GM19043 (cell line): ENCODE measurements at regions not wholly inside any gene's neighbourhood (a gene's known extent, or its start where the extent isn't known, plus 50 kb on each side); places are given as distances from the start of the nearest gene placed in this dataset.

Experiments
- ATAC-seq: cut with Tn5 transposase; IDR thresholded peaks from one replicate; pipeline ENCODE4 v1.9.1; 2021; ENCODE audit warnings: low read depth; ENCODE audit not compliant: unreplicated experiment

GRCh38 chr14:83441801-83442200, 1908.1 kb upstream of the SEL1L start:
- no peak for ATAC-seq

- ATAC-seq, result no peak
These were observed 1921.9 kb upstream of the SEL1L start for GRCh38 chr14:83455561-83455960.

DNA sequence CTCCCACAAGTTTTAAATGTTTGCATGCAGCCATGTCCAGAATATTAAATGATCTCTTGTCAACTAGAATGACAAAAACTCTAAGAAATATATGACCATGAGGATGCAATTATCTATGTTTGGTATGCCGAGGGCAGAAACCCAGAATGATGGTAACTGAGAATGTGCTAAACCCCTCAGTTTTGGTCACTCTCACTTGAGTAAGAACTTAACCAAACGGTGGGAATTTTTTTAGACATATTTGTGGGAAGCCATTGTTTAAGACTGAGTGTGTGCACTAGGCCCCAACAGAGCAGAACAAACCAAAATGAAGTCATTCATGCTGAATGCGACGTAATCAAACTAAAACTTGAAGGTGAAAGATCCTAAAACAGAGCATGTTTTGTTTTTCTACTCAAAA, 1927.9 kb upstream of the SEL1L start:
- no peak for ATAC-seq

DNA sequence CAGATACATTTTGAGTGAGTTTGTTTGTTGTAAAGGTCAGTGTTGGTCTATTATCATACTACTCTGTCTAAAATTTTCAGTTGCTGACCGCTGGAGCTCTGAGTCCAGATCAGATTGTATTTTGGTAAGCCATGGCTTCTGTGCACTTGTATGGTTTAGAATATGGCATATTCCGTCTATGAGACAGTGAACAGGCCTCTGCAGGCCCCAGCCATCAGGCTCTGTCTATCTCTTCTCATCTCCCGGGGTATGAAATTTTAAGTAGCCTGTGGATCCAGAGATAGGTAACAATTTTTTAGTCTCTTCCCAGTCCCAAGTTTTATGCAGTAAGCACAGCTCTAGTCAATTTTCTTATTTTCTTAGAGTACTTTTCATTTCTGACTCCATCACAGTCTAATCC, 1929.1 kb upstream of the SEL1L start:
- no peak for ATAC-seq

DNA sequence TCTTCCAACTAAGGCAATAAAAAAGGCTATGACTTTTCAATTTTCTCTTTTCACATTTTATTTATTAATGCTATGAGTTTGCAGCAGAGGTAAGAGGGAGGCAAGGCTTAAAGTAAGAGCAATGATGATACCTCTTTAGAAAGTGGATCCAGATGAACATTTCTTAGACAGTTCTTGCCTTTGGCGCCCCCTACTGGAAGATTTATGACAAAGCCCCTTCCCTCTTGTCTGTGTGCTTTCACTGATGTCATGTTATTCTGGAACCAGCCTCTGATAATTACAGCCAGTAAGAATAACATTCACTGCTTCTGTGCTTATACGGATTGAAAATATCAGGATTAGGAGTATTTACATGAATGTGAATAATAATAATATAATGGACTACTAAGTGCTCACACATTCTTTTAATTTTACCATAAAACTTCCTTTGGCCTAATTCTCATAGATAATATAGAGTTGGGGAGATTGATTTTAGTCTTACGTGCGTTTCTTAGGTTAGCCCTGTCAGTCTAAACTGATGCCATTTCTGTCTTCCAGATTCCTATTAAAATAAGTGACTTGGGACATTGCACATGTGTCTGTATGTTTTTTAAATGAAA, 1929.9 kb upstream of the SEL1L start:
- no peak for ATAC-seq

DNA sequence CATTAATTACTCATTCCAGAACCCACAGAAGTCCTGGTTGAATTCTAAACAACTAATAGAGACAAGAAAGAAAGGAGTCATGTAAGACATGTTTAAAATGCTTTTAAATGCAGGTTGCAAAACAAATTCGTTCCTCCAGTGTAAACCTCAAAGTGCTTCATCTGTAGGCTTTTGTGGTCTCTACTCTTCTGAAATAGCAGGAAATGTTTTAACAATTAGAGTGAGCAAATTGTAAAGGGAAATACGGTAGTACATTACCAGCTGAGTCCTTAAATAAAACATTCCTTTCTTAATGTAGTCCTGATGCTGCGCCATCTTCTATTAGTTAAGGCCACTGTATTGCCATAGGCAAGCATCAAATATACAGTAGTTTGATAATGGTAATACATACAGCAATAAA, 1934.2 kb upstream of the SEL1L start:
- ATAC-seq, result no peak

GRCh38 chr14:83470466-83470865, 1936.8 kb upstream of the SEL1L start:
- no peak for ATAC-seq

- no peak for ATAC-seq
These were observed 1937.5 kb upstream of the SEL1L start for GRCh38 chr14:83470959-83471695.

- no peak for ATAC-seq
These were observed 1940.0 kb upstream of the SEL1L start for GRCh38 chr14:83473416-83474235.

DNA sequence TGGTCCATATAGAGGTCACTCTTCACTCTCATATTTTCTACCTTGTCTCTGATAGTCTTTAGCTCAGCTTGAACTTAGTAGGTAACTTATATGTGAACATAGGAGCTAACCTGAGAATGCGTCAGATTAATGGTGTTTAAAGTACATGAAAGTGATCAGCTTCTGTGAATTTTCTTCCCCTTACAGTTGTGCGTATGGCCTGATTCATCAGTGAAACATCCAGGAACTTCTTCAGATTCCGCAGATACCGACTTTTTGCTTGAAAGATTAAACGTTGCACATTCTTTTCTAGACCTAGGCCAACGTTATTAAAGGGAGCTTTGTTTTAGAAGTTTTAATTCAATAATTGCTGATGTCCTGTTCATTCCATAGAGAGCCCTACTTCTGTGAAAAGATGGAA, 1945.1 kb upstream of the SEL1L start:
- no peak for ATAC-seq

DNA sequence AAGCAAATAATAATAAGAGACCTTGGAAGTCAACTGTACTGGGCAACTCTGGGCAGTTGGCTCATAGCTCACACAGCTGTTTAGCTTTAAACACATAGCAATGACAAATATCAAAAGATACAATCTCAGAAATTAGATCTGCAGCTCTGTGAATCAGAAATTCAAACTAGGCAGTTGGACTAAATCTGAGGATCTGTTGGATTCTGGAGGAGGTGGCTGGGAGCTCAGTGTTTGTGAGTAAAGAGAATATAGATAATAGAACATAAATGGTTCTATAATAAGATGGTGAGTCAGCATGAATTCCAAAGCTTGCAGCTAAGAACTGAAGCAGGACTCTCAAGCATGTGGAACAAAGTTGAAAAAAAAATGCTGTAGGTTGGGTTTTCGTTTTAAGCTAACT, 1949.4 kb upstream of the SEL1L start:
- no peak for ATAC-seq

- no peak for ATAC-seq
These were observed 1951.9 kb upstream of the SEL1L start for GRCh38 chr14:83485591-83485990.

- no peak for ATAC-seq
These were observed 1957.4 kb upstream of the SEL1L start for GRCh38 chr14:83491091-83491490.

- ATAC-seq, result no peak
These were observed 1987.2 kb upstream of the SEL1L start for GRCh38 chr14:83520837-83521236.

DNA sequence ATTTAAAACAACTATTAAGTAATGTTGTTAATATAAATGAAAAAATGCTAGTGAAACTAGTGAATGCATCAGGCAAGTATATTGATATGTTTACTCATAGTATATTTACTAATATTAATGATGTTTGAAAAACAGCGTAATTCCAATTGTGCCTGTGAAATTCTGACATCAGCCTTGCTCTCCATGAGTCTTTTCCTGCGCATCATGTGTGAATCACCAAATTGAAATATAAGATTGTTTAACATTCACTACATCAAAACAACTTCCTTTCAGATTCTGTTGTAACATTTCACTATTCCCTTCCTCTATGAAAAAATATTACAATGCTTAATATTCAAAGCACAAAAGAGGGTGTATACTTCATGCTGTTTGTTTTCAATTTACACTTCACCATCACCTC, 1995.9 kb upstream of the SEL1L start:
- ATAC-seq, result no peak

- no peak for ATAC-seq
These were observed 1996.2 kb upstream of the FLRT2 start for GRCh38 chr14:83533734-83534133.

DNA sequence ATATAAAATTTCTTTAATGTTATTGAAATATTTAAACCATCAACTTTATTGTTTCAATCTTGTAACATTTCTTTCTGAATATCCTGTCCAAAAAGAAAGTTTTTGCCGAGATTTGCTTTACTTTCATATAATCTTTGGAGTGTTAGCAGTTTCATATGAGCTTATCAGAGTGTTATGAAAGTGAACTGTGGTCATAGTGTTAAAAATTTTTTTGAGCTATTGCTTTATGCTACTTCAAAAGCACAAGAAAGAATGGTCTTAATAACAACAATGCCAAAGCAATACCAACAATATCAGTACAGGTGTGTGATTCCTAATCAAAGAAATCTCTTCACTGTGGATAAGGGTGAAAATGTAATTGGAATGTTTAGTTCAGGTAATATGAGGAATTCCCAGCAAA, 1994.9 kb upstream of the FLRT2 start:
- no peak for ATAC-seq

DNA sequence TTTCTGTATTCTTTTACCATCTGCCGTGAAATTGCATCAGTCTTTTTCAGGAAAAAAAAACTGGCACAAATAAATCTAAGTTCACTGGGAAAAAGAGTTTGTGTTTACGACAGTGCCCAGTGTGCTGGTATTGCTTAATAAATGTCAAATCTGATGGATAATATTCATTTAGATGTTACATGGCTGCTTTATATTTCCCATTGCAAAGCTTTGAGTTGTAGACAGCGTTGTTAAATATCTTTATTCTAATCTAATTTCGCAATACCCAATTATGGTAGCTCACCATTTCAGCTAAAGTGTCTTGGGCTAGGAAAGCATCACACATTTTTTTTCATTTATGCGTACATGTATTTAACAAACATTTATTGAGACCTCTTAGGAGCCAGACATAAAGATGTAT, 1994.5 kb upstream of the FLRT2 start:
- ATAC-seq, result no peak

DNA sequence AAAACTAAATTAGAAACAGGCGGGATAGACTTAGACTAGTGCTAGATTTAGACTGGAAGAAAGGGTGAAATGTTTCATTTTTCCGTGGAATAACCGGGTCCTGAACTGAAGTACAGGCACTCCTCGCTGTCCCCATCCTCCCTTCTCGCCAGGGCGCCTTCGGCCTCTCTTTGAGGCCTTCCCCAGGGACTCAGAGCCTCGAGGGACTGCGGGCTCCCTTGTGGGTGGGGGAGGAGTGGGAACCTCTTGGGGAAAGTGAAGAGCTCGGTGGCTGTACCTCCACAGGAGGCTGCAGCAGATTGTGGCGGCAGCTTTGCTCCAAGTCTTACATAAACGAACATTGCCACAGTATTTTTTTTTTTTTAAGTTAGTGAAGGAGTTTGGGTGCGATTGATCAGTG, 1988.8 kb upstream of the FLRT2 start:
- ATAC-seq, result no peak

DNA sequence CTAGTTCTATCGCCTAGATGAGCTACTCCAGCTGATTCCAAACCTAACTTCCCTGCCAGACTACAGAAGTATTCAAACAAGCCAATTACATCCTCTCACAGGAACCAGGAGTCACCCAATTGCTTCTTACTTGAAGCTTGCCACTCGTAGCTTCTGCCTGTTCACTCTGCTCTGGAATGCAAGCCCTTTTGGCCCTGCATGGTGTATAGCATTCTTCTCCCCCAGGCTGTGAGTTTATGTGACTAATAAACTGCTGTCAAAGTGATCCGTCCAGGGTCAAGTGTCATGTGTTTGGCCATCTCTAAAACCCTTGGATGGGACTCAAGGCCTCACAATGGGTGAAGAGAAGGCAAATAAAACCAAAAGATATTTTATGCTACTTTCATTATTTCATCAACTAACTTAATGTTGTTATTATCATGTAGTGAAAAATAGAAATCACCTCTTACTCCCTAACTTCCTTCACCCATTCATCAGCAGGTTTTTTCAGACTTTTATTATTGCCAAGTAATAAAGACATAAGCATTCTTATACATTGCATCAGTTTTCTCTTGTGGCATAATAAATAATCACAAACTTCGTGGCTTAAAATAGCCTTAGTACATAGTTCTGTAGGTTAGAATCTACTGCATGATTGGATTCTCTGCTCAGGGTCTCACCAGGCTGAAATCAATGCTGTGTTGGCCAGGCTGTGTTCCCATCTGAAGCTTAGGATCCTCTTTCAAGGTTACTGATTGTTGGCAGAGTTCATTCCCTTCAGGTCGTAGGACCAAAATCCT, 1981.7 kb upstream of the FLRT2 start:
- no peak for ATAC-seq

- ATAC-seq, result no peak
These were observed 1973.9 kb upstream of the FLRT2 start for GRCh38 chr14:83556065-83556464.
